HCT116 (cell line): ENCODE measurements at regions not wholly inside any gene's neighbourhood (a gene's known extent, or its start where the extent isn't known, plus 50 kb on each side); places are given as distances from the start of the nearest gene placed in this dataset.

Source experiments
- ATAC-seq: fragments of 200-7000 bp; cut with Tn5 transposase; 2 replicates; pipeline ENCODE4 v1.9.1; 2020; ENCODE audit warnings: mild to moderate bottlenecking, moderate library complexity
- BruUV-seq: library from RNA; stranded (reverse); fragments of 400-500 nt; replicated peaks from 2 replicates; lab custom pipeline; 2021; lab: Mats Ljungman, UMichigan
- CTCF ChIA-PET: fragments of 300-600 bp; sonication (Branson Sonifier 250); formaldehyde crosslinking; loops from one replicate; lab custom pipeline; 2021; ENCODE audit warnings: antibody characterized with exemption; lab: Charles Lee
- POLR2A ChIA-PET: fragments of 300-600, 350-600 bp; sonication (Branson Sonifier 250); formaldehyde crosslinking; loops from one replicate; lab custom pipeline; 2021; ENCODE audit warnings: antibody characterized with exemption; lab: Charles Lee
- RAD21 ChIA-PET, 2 experiments: fragments of 300-600 bp; sonication (Branson Sonifier 250); formaldehyde crosslinking; loops; one replicate each; lab custom pipeline; 2023; ENCODE audit warnings: low total read pairs in 2 of 2; ENCODE audit not compliant: uncharacterized antibody in 2 of 2, unreplicated experiment in 2 of 2, low non-redundant PET in 1 of 2; lab: Charles Lee
- DNase-seq: peaks from one replicate; pipeline ENCODE4 v3.0.0-alpha.2; 2010; ENCODE audit warnings: low read depth, low spot score
- H2AFZ ChIP-seq: fragments of 200-600 bp; shearing (Covaris generic), sonication (generic); 2 replicates; pipeline ENCODE4 v1.6.1; 2017; ENCODE audit warnings: low read depth, mixed run types, mixed read lengths, antibody characterized with exemption, low read length; ENCODE audit not compliant: poor library complexity, severe bottlenecking
- H3K27ac ChIP-seq: 2 replicates; pipeline ENCODE4 v1.5.1; 2012; ENCODE audit warnings: low read depth, low read length
- H3K27me3 ChIP-seq: fragments of 200-600 bp; sonication (generic); 2 replicates; pipeline ENCODE4 v1.6.1; 2016; ENCODE audit warnings: mixed run types, low read length, mixed read lengths; ENCODE audit not compliant: insufficient read depth
- H3K36me3 ChIP-seq, 2 experiments: fragments of 200-500 bp in 1 of 2; fragments of 200-600 bp in 1 of 2; sonication (Bioruptor generic) in 1 of 2; sonication (generic) in 1 of 2; 2 replicates each; pipeline versions ENCODE4 v1.5.1 to v1.6.1; 2014 to 2016; ENCODE audit warnings: low read length in 2 of 2, inconsistent platforms in 1 of 2, mixed read lengths in 1 of 2, mixed run types in 1 of 2; ENCODE audit not compliant: insufficient read depth in 2 of 2, control insufficient read depth in 1 of 2
- H3K4me1 ChIP-seq, 2 experiments: fragments of 200-600 bp in 1 of 2; sonication (generic) in 1 of 2; 2 replicates each; pipeline versions ENCODE4 v1.5.1 to v1.6.1; 2012 to 2017; ENCODE audit warnings: low read length in 2 of 2, inconsistent platforms in 1 of 2, mild to moderate bottlenecking in 1 of 2, mixed read lengths in 1 of 2, mixed run types in 1 of 2, moderate library complexity in 1 of 2; ENCODE audit not compliant: insufficient read depth in 2 of 2, control insufficient read depth in 1 of 2
- H3K4me2 ChIP-seq: fragments of 200-600 bp; sonication (generic); 2 replicates; pipeline ENCODE4 v1.6.1; 2017; ENCODE audit warnings: mixed run types, low read length, mixed read lengths
- H3K4me3 ChIP-seq, 2 experiments: fragments of 200-600 bp in 1 of 2; sonication (generic) in 1 of 2; replicated peaks in 1 of 2; 2 replicates each; pipeline ENCODE4 v1.5.1; 2011 to 2016; ENCODE audit warnings: low read length in 2 of 2, control low read depth in 1 of 2, low read depth in 1 of 2, mild to moderate bottlenecking in 1 of 2, mixed read lengths in 1 of 2, mixed run types in 1 of 2
- H3K79me2 ChIP-seq: fragments of 200-600 bp; sonication (generic); 2 replicates; pipeline ENCODE4 v1.6.1; 2017; ENCODE audit warnings: mild to moderate bottlenecking, mixed run types, low read length, moderate library complexity, mixed read lengths; ENCODE audit not compliant: insufficient read depth
- H3K9ac ChIP-seq: fragments of 200-600 bp; sonication (generic); 2 replicates; pipeline ENCODE4 v1.6.1; 2016; ENCODE audit warnings: low read length, mixed read lengths
- H3K9me2 ChIP-seq: fragments of 200-600 bp; sonication (generic), shearing (Covaris generic); 2 replicates; pipeline ENCODE4 v1.6.1; 2017; ENCODE audit warnings: mixed run types, mild to moderate bottlenecking, moderate library complexity; ENCODE audit not compliant: insufficient read depth
- H3K9me3 ChIP-seq, 2 experiments: fragments of 200-500 bp in 1 of 2; fragments of 200-600 bp in 1 of 2; sonication (Bioruptor generic) in 1 of 2; sonication (generic) in 1 of 2; 2 replicates each; pipeline ENCODE4 v1.6.1; 2014 to 2017; ENCODE audit warnings: low read length in 2 of 2, mixed read lengths in 2 of 2, inconsistent platforms in 1 of 2, low read depth in 1 of 2, mild to moderate bottlenecking in 1 of 2, mixed run types in 1 of 2, moderate library complexity in 1 of 2; ENCODE audit not compliant: control insufficient read depth in 1 of 2, insufficient read depth in 1 of 2
- H4K20me1 ChIP-seq: fragments of 200-600 bp; sonication (generic), shearing (Covaris generic); 2 replicates; pipeline ENCODE4 v1.6.1; 2017; ENCODE audit warnings: mixed run types, mild to moderate bottlenecking, moderate library complexity; ENCODE audit not compliant: insufficient read depth
- ATF3 ChIP-seq: IDR thresholded peaks from 2 replicates; pipeline ENCODE4 v1.6.1; 2012
- CEBPB ChIP-seq: IDR thresholded peaks from 2 replicates; pipeline ENCODE4 v1.6.1; 2012; ENCODE audit warnings: low read depth
- CTCF ChIP-seq, 3 experiments: fragments of 200-600 bp in 1 of 3; sonication (generic) in 1 of 3; IDR thresholded peaks in 2 of 3; conservative IDR thresholded peaks in 1 of 3; 2 replicates each; pipeline ENCODE4 v1.5.1; 2012 to 2017; ENCODE audit warnings: low read depth in 2 of 3, low read length in 2 of 3, antibody characterized with exemption in 1 of 3, borderline replicate concordance in 1 of 3, control low read depth in 1 of 3, mild to moderate bottlenecking in 1 of 3, mixed read lengths in 1 of 3, mixed run types in 1 of 3, moderate library complexity in 1 of 3; ENCODE audit not compliant: insufficient read depth in 1 of 3
- EGR1 ChIP-seq: IDR thresholded peaks from 2 replicates; pipeline ENCODE4 v1.6.1; 2012; ENCODE audit warnings: low read depth
- ELF1 ChIP-seq: IDR thresholded peaks from 2 replicates; pipeline ENCODE4 v1.6.1; 2012; ENCODE audit warnings: low read depth, borderline replicate concordance
- EZH2phosphoT487 ChIP-seq: fragments of 200-600 bp; IDR thresholded peaks from 2 replicates; pipeline ENCODE4 v1.6.1; 2018; ENCODE audit warnings: antibody characterized with exemption, borderline replicate concordance
- FOSL1 ChIP-seq: IDR thresholded peaks from 2 replicates; pipeline ENCODE4 v1.6.1; 2012; ENCODE audit warnings: low read depth
- JUND ChIP-seq: IDR thresholded peaks from 2 replicates; pipeline ENCODE4 v1.6.1; 2012
- MAX ChIP-seq: IDR thresholded peaks from 2 replicates; pipeline ENCODE4 v1.6.1; 2012
- POLR2AphosphoS5 ChIP-seq: IDR thresholded peaks from 2 replicates; pipeline ENCODE4 v1.6.1; 2011; ENCODE audit warnings: mild to moderate bottlenecking, low read depth, low read length, moderate library complexity
- RAD21 ChIP-seq: IDR thresholded peaks from 2 replicates; pipeline ENCODE4 v1.6.1; 2012; ENCODE audit warnings: low read depth, mild to moderate bottlenecking
- REST ChIP-seq: IDR thresholded peaks from 2 replicates; pipeline ENCODE4 v1.6.1; 2012; ENCODE audit warnings: low read depth
- SP1 ChIP-seq: IDR thresholded peaks from 2 replicates; pipeline ENCODE4 v1.6.1; 2012; ENCODE audit warnings: low read depth
- SRF ChIP-seq: IDR thresholded peaks from 2 replicates; pipeline ENCODE4 v1.6.1; 2012; ENCODE audit warnings: low read depth
- YY1 ChIP-seq: IDR thresholded peaks from 2 replicates; pipeline ENCODE4 v1.6.1; 2011; ENCODE audit warnings: low read length, low read depth, moderate library complexity, mild to moderate bottlenecking; ENCODE audit not compliant: insufficient replicate concordance; ENCODE audit errors: extremely low read depth
- ZFX ChIP-seq: fragments of 450-650 bp; IDR thresholded peaks from 2 replicates; pipeline ENCODE4 v1.6.1; 2017
- ZNF274 ChIP-seq: fragments of 200-500 bp; sonication (Bioruptor generic); IDR thresholded peaks from 2 replicates; pipeline ENCODE4 v1.6.1; 2014; ENCODE audit warnings: mild to moderate bottlenecking, low read depth, low read length, inconsistent platforms
- intact Hi-C: fragments of 100-400 bp; cut with micrococcal nuclease; formaldehyde crosslinking; loops from 2 replicates; pipeline ENCODE4 v1.10.0; 2022

- H3K79me2 ChIP-seq = no peaks in the 10 kb centered on the region
- DNase-seq (no peak), ATAC-seq (no peak)
- TF ChIP-seq CEBPB (no peak), ATF3 (no peak), EGR1 (no peak), JUND (no peak), POLR2AphosphoS5 (no peak), SP1 (no peak), MAX (no peak), EZH2phosphoT487 (no peak), YY1 (no peak), RAD21 (no peak), ZFX (no peak), FOSL1 (no peak), REST (no peak), SRF (no peak), CTCF (IDR thresholded peaks at IDR 0.05 in 2 of 3, conservative IDR thresholded peaks at IDR 0.05 in 1 of 3; ENCODE audit: borderline replicate concordance in 1 of 3, insufficient read depth in 1 of 3, low read depth in 2 of 3, low read length in 2 of 3) (no peak), ZNF274 (no peak), ELF1 (no peak)
- no peaks in the 10 kb centered on the region for H4K20me1 ChIP-seq
- no peaks in the 10 kb centered on the region for H3K4me1 ChIP-seq
- ChIA-PET POLR2A (no interaction called here), RAD21 (no interaction called here), CTCF (no interaction called here)
- no peaks in the 10 kb centered on the region for H3K9me3 ChIP-seq
- no peak overlapping the region for H3K4me3 ChIP-seq
- H3K9ac ChIP-seq = no peak overlapping the region
- BruUV-seq = no TSS peak
- no peaks in the 10 kb centered on the region for H3K36me3 ChIP-seq
- no peak overlapping the region for H3K4me2 ChIP-seq
- H3K9me2 ChIP-seq = no peaks in the 10 kb centered on the region
- H2AFZ ChIP-seq = no peak overlapping the region
- H3K27ac ChIP-seq = no peak overlapping the region
- intact Hi-C loops = no loop called here
- no peaks in the 10 kb centered on the region for H3K27me3 ChIP-seq
These were observed 599.8 kb downstream of the COL12A1 start for GRCh38 chr6:74605922-74606581.
